DND-41 (cell line): ENCODE measurements at regions not wholly inside any gene's neighbourhood (a gene's known extent, or its start where the extent isn't known, plus 50 kb on each side); places are given as distances from the start of the nearest gene placed in this dataset.

ENCODE experiments used
- CTCF ChIP-seq: IDR thresholded peaks from 2 replicates; pipeline ENCODE4 v1.5.1; 2012; ENCODE audit warnings: borderline replicate concordance, low read length, moderate library complexity, mild to moderate bottlenecking; ENCODE audit not compliant: poor library complexity, severe bottlenecking; ENCODE audit errors: extremely low read depth
- EZH2 ChIP-seq: IDR thresholded peaks from 3 replicates; pipeline ENCODE4 v1.6.1; 2012; ENCODE audit warnings: borderline replicate concordance, low read depth, mild to moderate bottlenecking, moderate library complexity, low read length, inconsistent platforms; ENCODE audit not compliant: severe bottlenecking

- TF ChIP-seq CTCF (no peak), EZH2 (no peak)
Observed at GRCh38 chr6:105936972-105937371, 149.2 kb upstream of the PRDM1 start.
